Ecto neural progenitor cell (in vitro differentiated cells): ENCODE measurements at regions not wholly inside any gene's neighbourhood (a gene's known extent, or its start where the extent isn't known, plus 50 kb on each side); places are given as distances from the start of the nearest gene placed in this dataset.
"Not testable (repeated sequence)": the region's sequence is repeated elsewhere in the genome, so short reads cannot be mapped to it uniquely, and the experiment has no call there.

Experiments
- DNase-seq: peaks from one replicate; pipeline ENCODE4 v3.0.0-alpha.2; 2018; ENCODE audit warnings: low spot score

DNA sequence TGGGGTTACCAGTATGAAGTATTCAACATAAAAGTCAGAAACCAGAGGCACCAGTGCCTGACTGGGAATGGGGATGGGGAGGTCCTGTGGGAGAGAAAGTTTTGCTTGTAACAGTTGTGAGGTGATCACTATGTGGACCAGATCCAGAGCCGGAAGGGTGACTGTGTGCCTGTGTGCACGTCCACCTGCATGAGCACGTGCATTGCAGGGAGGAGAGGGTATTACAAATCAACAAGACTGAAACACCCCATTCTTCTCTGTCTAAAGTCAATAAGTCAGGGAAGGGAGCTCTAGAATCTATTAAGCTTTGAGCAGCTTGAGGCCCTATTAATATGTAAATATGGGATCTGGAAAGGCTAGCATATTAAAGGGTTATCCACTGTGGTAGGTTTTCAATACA, 241.0 kb upstream of the ACVR2A start:
- no peak for DNase-seq

DNA sequence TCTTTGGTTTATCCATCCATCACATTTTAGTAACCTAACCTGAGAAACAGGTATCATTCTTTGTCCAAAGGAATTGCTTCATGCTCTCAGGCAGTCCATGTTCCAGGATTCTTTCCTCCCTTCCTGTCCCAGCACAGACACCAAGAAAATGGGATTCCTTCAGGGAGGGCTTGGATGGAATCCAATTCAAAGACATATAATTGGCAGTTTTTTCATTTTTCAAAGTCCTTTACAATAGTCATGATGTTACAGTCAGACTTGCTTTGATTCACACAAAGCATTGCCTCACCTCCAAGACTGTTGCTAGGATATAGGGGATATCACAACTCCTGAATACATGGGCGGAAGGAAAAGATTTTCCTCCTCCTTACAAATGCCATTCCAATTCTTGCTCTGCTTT, 241.4 kb upstream of the ACVR2A start:
- no peak for DNase-seq

DNA sequence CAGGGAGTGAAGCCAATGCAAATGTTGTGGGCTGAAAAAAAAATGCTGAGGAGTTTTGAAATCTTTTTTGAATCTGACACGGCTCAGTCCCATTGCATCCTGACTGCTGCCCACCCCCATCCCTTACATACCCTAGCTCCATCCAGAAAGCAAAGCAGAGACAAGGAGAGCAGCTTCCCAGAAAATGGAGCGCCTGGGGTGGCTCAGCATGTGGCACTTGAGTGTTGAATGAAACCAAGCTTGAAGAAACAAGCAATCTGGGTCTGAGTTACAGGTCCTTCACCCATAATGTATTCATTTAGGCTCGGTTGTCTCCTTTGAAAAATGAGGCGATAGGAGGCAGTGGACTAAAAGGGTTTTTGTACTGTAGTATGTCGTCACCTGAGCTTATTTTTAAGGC, 244.2 kb upstream of the ACVR2A start:
- no peak for DNase-seq

DNA sequence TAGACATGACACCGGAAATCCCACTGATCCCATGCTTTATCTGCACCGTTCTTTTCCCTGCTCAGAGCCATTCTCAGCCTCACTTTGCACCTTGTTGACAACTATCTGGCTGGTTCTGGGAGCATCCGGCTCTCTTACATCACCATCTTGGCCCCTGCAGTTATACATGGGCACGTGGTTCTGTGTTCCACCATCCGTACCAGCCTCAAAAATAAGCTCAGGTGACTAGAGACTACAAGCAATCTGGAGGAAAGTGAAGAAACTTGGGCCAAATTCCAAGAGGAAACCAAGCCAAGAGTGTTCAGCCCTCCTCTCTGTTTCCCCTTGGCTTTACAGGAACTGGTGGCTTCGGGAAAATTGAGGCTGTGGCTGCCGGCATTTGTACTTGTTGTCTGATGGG, 244.6 kb upstream of the ACVR2A start:
- no peak for DNase-seq

DNA sequence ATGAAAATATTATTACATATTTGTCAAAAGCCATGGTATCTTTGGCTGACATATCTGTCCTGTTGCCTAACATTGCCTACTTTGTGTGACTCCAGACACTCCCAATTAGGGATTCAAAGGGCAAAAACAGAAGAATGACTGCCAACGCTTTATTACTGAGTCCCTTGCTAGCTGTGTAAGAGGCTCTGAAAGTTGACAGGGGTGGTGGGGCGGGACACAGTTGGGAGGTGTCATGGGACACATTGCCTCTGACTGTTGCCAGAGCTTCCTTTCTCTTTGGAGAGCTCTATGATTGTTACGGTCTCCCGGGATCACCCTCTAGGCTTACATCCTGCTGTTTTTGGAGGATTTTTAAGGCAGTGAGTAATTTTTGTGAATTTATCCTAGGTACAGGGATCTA, 249.6 kb upstream of the ACVR2A start:
- no peak for DNase-seq

DNA sequence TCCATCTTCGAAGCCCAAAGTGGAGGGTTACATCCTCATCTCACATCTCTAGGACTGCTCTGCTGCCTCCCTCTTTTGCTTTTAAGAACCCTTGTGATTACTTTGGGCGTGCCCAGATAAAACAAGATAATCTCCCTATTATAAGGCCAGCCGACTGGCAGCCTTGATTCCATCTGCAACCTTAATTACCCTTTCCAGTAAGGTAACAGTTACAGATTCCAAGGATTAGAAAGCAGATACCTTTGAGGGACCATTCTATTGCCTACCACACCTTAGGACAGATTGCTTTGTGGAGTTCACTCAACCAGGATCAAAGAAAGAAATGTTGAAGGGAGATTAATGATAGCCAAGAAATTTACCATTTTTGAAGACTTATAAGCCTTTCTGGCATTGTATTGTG, 250.8 kb upstream of the ACVR2A start:
- DNase-seq: no peak

DNA sequence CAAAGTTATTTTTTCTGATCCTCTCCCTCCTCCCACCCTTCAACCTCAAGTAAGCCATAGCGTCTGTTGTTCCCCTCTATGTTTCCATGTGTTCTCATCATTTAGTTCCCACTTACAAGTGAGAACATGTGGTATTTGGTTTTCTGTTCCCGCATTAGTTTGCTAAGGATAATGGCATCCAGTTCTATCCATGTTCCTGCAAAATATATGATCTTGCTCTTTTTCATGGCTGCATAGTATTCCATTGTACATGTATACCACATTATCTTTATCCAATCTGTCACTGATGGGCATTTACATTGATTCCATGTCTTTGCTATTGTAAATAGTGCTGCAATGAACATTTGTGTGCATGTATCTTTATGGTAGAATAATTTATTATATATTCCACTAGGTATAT, 252.0 kb upstream of the ACVR2A start:
- DNase-seq: not testable (repeated sequence)

DNA sequence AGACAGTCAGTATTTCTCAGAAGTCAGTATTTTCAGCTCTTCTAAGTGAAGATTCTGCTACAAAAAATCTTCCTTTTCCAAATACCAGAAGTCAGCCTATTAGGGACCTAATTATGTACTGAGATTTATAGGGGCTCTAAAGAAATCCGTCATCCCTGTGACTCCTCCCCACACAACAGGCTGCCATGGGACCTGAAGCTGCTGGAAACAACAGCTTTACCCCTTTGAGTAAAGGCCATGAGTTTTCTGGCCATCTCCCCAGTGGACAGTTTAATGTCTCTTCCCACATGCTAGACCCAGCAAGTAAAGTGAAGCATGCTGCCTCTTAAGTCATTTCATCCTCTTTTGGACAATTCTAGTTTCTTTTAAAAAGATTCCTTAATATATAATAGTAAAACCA, 255.7 kb upstream of the ACVR2A start:
- DNase-seq: no peak

DNA sequence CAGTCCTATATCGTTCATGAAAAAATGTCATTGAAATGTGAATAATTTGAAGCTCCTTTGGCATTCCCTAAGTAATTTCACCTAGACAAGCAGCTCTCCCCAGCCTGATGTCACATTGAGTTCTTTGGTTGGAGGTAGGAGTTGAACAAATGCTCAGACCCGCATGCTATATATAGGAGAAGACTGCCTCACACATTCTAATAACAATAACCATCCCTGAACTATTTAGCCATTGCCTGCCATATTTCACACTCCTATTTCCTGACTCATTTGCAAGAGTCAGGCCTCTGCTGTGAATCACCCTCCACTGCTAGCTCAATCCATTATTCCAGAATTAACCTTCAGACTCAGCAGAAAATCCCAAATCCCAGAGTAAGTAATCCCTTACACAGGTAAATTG, 256.6 kb upstream of the ACVR2A start:
- DNase-seq: no peak

DNA sequence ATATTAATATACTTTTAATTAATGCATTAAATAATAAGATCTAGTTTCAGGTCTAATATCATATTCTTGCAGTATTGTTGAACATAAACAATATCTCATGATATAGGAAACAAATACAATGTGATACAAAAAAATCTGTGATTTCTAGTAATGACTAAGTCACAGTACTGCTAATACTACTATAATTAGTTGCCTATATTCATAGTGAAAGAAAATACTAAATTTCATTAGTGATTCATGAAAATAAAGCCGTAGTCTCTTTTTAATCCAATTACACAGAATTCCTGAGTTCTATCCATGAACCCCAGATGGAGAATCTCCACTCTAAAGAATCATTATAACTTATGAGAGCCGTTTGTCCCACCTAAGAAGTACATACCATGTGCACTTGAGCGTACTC, 266.3 kb upstream of the ACVR2A start:
- no peak for DNase-seq

DNA sequence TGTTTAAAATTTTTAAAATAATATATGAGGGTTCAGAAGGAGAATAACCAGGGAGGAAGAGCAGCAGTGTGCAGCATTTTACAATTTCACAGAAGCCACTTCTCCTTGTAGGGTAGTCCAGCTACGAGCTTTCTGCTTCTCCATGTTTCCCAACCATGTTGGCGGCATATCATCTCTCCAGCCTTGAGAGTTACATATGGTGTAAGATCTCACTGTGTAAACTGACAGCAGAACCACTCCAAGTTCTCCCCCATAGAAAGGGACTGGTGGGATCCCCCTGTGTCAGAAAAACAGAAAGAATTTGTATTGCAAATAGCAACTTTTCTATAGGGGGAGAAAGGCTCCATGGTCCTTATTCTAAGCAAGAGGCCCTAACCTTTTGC, 266.8 kb upstream of the ACVR2A start:
- DNase-seq: no peak

DNA sequence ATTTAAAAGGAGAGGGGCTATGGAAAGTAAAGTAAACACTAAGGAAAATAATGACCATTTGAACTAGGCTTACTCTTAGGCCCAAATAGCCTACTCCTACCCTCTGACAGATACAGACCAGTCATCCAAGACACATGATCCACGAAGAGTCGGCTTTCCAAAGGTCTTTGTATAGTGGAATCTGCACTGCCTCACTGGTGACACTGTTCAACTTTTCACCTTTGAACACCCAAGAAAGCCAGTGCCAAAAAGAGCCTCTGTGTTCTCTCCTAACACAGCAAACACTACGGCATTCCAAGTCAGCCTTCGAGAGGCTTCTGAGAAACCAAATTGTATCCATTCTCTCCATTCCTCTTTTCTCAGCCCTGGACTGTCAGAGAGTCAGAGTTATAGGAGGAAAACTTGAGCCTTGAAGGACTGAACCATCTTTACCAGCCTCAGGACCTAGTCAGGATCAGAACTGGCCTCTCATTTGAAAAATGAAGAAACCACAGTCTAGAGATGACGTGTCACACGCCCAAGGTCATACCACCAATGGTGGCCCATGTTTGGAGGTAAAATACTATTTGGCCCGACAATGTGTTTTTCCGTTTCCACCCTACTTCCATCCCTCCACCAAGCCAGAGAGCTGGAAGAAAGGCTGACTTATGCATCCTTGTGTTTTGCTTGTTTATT, 267.4 kb upstream of the ACVR2A start:
- no peak for DNase-seq

DNA sequence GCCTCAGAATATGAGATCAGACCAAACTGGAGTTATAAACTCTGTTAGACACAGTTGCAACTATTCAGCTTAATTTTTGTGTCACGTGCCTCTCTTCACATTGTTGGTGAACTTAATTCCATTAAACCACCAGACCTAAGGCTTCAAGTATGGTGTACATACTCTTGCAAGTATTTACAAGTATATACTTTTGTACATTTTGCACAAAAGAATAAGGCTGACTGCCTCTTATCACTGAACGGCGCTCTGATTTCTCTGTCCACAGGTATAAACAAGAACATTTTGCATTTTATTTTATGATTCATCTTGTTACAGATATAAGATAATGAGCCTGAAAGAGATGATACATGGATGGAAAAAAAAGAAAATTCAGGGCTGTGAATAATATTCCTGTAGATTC, 269.7 kb upstream of the ACVR2A start:
- no peak for DNase-seq

DNA sequence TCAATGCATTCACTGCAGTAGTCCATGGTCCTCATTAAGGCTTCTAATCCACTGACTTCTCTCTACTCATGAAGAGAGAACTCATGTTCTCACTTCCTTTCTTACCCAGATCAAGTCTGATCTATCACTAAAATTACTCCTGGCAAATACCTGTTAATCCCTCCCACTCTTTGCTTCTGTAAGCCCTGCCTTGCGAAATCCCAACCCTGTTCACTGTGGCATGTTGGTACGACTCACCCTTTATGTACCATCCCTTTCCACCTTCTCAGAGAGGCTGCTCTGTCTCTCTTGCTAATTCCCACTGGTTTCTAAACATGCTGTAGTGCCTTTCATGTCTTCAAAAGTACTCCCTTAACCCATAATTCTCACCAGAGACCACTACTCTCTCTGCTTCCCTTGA, 272.2 kb upstream of the ACVR2A start:
- DNase-seq: no peak

DNA sequence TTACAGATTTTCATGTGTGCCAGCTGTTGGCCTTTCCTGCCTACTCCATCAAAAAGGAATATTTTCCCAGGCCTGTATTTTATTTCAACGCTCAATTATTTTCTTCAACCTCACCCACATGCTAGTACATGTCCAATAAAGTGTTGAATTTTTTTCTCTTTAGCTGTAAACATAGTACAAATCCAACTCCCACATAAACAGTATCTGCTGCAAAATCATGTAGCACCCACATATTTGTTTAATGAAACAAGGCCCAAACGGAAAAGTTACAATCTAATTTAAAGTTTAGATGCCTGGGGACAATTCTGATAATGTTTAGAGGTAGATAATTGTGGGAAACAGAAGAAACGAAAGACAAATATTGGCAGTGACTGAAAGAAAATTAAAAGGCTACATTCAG, 275.4 kb upstream of the ACVR2A start:
- no peak for DNase-seq

DNA sequence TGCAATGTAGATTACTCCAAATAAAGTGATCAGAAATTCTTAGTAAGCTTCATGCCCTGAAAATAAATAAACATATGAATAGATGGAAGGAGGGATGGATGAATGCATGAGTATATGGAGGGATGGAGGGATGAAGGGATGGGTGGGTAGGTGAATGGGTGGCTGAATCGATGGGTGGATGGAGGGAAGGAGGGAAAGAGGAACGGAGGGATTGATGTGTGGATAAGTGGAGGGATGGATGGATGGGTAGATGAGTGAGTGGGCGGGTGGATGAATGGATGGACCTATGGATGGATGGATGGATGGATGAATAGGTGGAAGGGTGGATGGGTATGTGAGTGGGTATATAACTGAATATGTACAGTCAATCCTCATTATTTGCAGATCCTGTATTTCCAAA, 276.7 kb upstream of the ACVR2A start:
- DNase-seq: no peak

DNA sequence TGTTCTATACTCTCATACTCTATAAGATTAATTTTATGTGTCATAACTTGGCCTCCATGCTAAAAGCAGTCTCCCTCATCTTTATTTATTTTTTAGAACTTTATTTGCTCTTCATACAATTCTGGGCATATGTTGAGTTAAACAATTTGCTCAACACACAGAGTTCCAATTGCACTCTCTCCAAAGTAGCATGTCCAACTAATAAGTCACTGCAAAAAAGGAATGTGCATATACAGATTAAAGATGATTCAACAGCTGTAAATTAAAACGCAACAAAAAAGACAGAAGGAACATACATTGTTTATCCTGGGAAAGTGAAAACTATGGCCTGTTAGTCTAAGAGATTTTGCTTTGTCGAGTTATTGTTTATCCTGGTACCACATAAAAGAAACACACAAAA, 277.7 kb upstream of the ACVR2A start:
- DNase-seq: no peak

DNA sequence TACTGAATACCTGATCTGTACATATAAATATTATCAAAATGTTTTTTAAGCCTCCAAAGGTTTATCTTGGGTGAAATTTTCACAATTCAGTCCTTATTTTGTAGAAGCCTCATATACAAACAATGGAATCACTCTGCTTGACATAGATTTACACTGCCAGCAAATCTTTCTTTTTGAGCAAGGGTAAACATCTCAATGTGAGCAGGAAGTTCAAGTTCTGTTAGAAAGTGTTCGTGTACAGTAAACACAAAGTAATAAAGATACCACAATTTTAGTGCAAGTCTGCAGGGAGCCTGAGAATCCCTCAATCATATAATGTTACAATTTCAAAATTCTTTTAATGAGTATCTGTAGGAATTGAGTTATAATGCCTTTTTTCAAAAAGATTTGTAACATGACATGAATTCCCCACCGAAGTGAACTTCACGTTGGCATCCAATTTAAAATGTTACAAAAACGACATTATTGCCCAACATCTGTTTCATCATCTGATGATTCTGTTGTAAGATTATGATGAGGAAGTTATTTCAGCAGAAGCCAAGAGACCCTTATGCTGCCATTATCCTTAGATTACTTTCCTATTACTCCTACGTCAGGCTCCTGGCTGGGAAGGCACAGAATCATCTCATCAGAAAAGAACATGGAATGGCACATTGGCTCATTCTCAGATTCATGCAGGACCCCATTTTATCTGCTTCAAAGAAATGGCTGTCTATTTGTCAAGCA, 283.9 kb upstream of the ACVR2A start:
- DNase-seq: no peak

DNA sequence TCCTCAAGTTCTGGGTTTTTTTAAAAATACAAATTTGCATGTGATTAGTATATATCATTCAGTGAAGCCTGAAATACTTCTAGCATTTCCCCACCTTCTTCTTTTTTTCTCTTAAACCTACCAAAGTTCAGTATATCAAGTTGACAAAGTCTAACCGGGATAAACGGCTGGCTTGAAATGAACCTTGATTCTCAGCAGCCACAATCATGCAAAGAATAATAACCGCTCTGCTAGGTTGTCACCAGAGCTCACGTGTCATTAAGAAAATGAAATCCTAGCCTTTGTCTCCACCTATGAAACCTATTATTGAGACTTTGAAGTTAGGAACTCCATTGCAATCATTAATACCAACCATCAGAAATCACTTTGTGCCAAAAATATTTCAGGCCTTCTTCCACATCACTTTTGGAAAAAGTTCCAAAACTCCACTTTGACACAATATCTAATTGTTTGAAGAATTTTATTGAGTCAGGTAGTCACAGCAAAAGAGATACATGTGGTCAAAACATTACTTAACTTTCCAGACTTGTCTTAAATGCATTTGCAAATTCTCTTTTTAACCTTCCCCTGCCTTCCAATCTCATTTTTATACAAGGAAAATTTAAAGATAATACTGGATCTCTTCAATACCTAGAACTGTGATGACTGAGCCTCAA, 285.6 kb upstream of the ACVR2A start:
- DNase-seq: no peak

DNA sequence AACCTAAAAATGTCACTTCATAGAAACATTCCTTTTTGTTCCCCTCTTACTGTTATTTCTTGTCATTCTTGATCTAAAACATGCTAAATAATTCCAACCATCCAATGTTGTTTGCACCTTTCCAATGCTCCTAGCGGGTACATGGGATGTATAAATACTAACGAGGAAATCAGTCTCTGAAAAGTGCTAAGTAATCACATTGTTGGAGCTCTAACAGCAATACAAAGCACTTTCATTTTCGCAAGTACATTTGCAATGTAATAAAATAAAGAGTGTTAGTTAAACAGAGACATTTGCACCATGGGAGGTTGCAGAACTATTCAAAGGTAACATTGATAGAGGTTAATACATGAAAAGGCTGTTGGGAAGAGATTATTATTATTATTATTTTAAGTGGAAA, 286.2 kb upstream of the ACVR2A start:
- DNase-seq: no peak

DNA sequence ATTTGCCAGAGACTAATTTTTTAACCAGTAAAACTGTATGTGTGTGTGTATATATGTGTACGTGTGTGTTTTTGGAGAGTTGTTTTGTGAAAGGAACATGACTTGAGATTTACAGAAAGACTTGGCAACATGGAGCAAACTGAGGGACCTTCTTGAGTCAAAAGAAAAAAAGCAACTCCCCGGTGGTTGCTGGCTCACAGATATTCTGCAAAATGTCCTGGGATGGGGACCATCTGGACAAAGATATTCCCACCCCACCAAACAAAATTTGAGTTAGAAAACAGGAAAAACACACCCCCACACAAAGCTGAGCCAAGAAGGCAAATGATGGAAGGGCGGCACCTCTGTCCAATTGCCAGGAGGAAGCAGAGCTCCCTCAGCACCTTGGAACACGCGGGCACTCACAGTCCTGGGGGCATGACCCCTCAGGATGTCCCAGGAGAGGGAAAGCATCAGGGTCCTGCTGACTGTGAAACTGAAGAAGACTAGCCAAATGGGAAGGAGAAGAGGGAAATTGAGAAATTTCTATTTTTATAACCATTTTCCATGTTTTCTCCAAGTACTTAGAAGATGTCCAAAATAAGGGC, 290.2 kb upstream of the ACVR2A start:
- no peak for DNase-seq

DNA sequence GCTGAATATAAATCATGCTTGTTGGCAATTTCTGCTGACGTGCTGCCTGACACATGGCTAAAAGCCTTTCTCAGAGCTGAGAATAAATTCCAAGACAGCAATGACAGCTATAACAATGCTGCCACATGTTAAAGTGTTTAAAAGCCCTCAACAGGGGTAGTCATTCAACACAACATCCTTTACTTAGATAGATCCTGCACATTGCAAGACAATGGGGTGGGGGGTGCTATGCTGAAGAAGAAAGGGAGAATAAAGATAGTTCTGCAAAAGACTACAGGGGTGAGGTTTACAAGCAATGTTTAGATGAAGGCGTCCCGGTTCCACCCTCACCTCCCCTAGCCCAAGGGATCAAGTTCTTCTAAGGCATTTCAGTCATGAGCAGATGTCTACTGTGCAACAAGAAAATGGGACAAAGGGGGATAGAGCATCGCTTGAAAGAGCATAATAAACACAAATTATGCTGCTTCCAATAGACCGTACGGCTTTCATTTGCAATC, 291.0 kb upstream of the ACVR2A start:
- DNase-seq: no peak
